ENCODE measurements at regions not wholly inside any gene's neighbourhood (a gene's known extent, or its start where the extent isn't known, plus 50 kb on each side); places are given as distances from the start of the nearest gene placed in this dataset.

GRCh38 chr5:101009758-101010519 is 106.9 kb upstream of the ST8SIA4 start:
- TF ChIP-seq POLR2A (IDR thresholded peaks at IDR 0.05) (no peak), CTCF (IDR thresholded peaks at IDR 0.05) (no peak), POLR2AphosphoS5 (IDR thresholded peaks at IDR 0.05) (no peak), EP300 (IDR thresholded peaks at IDR 0.05) (no peak)
